ENCODE measurements at regions not wholly inside any gene's neighbourhood (a gene's known extent, or its start where the extent isn't known, plus 50 kb on each side); places are given as distances from the start of the nearest gene placed in this dataset.
"Not testable (repeated sequence)": the region's sequence is repeated elsewhere in the genome, so short reads cannot be mapped to it uniquely, and the experiment has no call there.

DNA sequence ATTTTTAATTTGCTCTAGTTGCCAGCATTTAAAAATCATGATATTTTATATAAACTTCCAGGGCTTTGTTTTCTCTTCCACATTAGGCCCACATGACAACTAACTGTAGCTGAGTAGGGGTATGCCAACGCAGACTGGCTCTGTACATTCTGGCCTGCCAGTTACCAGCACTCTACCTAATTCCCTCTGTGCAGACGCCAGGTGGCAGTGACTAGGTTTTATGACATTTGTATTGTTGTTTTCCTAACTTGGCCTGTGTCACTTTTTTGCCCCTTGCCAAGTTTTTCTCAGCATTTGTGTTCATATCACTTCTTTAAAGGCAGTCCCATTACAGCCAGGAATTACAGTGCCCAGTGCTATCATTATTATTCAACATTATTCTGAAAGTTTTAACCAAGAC, 347.5 kb downstream of the NKX6-1 start:
- no peak for DNase-seq (ENCODE audit: low read depth in 4 of 4, low spot score in 2 of 4)

DNA sequence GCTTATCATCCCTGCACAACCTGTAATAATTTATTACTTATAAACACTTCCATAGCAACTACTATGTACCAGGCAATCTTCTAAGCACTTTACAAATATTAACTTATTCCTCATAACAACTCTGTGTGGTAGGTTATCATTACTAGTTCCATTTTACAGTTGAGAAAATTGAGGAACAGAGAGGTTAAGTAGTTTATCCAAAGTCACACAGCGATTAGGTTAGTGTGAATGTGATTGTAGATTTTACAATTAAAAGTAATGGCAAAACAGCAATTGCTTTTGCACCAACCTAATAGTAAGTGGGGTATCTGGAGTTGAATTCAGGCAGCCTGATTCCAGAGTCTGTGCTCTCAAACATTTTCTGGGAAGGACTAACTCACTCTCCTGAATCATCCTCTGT, 348.9 kb downstream of the NKX6-1 start:
- DNase-seq (ENCODE audit: low read depth in 4 of 4, low spot score in 2 of 4), result no peak

GRCh38 chr4:84147831-84148230, 351.3 kb downstream of the NKX6-1 start:
- DNase-seq (ENCODE audit: low read depth in 4 of 4, low spot score in 2 of 4), result no peak

DNA sequence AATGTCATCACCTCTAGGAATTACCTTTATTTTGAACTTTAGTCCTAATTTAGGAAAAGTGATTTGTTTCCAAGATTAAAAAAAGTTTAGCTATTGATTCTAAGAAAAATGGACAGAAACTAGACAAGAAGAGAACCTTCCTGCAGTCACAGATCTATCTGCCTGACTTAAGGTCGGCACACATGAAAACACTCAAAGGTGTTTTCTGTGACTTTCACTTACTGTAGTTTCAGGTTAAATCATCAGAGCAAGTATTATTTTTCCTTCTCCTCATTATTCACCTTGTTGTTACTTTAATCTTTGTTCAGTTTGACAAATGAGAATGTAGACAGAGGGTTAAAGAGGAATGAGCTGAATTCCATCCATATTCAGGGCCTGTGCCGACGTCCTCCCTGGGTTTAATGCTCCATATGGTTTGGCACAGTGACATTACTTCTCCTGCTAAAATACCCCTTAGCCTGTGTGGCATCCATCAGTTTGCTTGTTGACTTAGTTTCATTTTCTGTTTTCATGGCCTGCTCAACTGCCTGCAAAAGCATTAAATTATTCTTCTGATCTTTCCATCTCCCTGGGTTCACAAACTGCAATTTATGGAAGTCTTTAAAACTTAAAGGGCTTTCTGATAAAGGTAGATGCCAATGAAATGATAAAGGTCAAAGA, 352.7 kb downstream of the NKX6-1 start:
- DNase-seq (ENCODE audit: low read depth in 4 of 4, low spot score in 2 of 4), result no peak

GRCh38 chr4:84145176-84145575, 353.9 kb downstream of the NKX6-1 start:
- DNase-seq (ENCODE audit: low read depth in 4 of 4, low spot score in 2 of 4), result no peak

DNA sequence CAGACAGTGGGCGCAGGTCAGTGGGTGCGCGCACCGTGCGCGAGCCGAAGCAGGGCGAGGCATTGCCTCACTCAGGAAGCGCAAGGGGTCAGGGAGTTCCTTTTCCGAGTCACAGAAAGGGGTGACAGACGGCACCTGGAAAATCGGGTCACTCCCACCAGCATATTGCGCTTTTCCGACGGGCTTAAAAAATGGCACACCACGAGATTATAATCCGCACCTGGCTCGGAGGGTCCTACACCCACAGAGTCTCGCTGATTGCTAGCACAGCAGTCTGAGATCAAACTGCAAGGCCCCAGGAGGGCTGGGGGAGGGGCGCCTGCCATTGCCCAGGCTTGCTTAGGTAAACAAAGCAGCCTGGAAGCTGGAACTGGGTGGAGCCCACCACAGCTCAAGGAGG, 372.2 kb downstream of the NKX6-1 start:
- DNase-seq (ENCODE audit: low read depth in 4 of 4, low spot score in 2 of 4), result not testable (repeated sequence)

GRCh38 chr4:84126061-84126787, 372.9 kb downstream of the NKX6-1 start:
- DNase-seq (ENCODE audit: low read depth in 4 of 4, low spot score in 2 of 4), result no peak

DNA sequence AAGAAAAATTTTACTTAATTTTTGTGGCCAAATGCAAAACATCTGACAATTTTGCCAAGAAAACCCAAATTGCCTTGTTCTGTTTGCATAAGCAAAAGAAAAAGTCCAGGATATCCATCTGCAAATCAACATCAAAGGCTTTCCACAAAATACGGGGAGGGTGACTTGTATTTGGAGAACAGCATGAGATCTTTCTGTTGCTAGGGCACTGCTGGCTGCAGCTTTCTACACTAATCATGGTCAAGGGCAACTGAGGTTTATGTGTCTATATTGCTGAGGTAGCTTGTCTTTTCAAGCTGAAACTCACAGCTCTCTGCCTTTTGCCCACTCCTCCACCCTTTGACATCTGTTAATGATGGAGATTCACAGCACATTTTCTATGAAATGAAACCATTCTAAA, 389.1 kb downstream of the NKX6-1 start:
- no peak for DNase-seq (ENCODE audit: low read depth in 4 of 4, low spot score in 2 of 4)

DNA sequence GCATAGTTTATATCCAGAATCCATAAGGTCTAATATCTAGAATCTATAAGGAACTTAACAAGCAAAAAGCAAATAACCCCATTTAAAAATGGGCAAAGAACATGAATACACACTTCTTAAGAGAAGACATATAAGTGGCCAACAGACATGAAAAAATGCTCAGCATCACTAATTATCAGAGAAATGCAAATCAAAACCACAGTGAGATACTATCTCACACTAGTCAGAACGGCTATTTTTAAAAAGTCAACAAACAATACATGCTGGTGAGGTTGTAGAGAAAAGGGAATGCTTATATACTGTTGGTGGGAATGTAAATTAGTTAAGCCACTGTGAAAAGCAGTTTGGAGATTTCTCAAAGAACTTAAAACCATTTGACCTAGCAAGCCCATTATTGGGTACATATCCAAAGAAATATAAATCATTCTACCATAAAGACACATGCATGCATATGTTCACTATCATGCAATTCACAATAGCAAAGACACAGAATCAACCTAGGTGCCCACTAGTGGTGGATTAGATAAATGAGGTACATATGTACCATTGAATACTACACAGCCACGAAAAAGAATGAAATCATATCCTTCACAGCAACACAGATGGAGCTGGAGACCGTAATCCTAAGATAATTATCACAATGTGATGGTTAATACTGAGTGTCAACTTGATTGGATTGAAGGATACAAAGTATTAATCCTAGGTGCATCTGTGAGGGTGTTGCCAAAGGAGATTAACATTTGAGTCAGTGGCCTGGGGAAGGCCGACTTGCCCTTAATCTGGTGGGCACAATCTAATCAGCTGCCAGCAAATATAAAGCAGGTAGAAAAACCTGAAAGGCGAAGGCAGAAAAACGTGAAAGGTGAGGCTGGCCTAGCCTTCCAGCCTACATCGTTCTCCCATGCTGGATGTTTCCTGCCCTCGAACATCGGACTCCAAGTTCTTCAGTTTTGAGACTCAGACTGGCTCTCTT, 397.2 kb downstream of the NKX6-1 start:
- DNase-seq (ENCODE audit: low read depth in 4 of 4, low spot score in 2 of 4), result not testable (repeated sequence)

GRCh38 chr4:84100071-84100470, 399.0 kb downstream of the NKX6-1 start:
- DNase-seq (ENCODE audit: low read depth in 4 of 4, low spot score in 2 of 4), result no peak

DNA sequence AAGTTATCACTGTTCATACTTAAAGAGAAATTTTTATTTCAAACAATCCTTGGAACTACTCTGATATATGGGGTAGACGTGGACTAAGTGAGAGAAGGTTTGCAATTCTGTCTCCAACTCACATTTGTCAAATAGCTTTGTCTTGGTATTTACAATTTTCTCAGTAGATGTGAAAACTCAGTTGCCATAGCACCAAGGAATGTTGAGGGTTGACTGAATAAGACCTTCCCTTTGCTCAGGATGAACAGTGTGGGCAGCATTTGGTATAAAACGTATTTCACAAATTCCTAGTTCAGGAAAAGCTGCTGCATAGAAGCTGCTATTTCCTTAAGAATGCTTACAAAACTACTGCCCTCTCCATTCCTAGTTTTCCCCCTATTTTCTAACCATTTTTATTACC, 399.5 kb downstream of the NKX6-1 start:
- no peak for DNase-seq (ENCODE audit: low read depth in 4 of 4, low spot score in 2 of 4)

- DNase-seq (ENCODE audit: low read depth in 4 of 4, low spot score in 2 of 4), result no peak
Measured at GRCh38 chr4:84091266-84091665, 407.8 kb downstream of the NKX6-1 start.

- no peak for DNase-seq (ENCODE audit: low read depth in 4 of 4, low spot score in 2 of 4)
Measured at GRCh38 chr4:84089652-84090437, 409.2 kb downstream of the NKX6-1 start.

- DNase-seq (ENCODE audit: low read depth in 4 of 4, low spot score in 2 of 4), result no peak
Measured at GRCh38 chr4:84085986-84086385, 413.1 kb downstream of the NKX6-1 start.

DNA sequence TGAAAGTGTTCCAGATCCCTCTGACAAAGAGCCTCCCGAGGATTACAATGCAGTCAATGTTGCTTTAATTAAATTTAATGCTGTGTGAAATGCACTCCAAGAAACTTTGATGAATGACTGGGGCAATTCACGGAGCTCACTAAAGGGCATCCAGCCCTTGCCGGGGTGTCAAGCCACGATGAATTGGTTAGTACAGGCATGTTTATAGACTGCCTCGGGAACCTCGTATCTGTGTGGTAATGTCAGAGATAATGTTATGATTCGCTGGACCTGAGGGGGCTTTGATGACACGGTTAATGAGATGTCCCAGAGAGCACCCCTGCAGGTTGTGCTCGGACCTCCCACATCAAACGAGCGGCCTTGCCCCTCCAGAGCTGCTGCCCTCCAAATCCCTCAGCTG, 428.8 kb downstream of the NKX6-1 start:
- DNase-seq (ENCODE audit: low read depth in 4 of 4, low spot score in 2 of 4), result peak in 1 of 4 donors; percentile 51

- DNase-seq (ENCODE audit: low read depth in 4 of 4, low spot score in 2 of 4), result no peak
Measured at GRCh38 chr4:84063619-84064018, 435.5 kb downstream of the NKX6-1 start.

DNA sequence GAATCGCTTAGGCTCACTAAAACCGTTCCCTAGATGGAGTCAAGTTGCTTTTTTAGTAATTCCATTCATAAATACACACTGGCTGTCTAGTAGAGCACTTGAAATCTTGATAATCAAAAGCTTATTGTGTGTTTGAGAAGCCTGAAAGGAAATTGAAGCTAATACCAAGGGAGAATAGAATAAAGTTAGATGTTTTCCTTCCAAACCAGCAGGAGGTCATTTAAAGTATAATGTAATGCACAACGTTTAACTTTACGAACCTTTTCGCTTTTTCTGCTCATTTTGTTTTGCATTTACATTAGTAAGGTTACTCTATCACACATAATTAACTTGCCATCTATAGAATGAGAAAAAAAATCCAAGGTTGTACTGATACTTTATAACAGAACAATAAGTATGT, 440.9 kb downstream of the NKX6-1 start:
- no peak for DNase-seq (ENCODE audit: low read depth in 4 of 4, low spot score in 2 of 4)

DNA sequence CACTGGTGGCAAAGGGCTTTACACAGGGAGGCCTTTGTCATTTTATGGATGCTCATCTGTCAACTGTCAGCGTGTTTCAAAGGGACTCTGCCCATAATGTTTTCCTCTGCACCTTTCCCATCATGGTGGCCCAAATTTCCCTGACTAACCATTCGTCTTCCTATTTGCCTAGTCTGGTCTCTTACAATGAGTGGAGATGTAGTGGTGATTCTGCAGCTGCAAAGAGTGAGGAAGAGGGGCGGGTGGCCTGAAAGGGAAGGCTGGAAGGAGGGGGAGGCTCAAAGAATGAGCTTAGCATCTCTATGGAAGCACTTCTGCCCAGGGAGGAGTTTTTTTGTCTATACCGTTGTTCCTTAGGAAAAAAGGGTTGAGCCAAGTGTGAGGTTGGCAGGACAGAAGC, 447.5 kb downstream of the NKX6-1 start:
- no peak for DNase-seq (ENCODE audit: low read depth in 4 of 4, low spot score in 2 of 4)

GRCh38 chr4:84051089-84051488, 448.0 kb downstream of the NKX6-1 start:
- no peak for DNase-seq (ENCODE audit: low read depth in 4 of 4, low spot score in 2 of 4)

DNA sequence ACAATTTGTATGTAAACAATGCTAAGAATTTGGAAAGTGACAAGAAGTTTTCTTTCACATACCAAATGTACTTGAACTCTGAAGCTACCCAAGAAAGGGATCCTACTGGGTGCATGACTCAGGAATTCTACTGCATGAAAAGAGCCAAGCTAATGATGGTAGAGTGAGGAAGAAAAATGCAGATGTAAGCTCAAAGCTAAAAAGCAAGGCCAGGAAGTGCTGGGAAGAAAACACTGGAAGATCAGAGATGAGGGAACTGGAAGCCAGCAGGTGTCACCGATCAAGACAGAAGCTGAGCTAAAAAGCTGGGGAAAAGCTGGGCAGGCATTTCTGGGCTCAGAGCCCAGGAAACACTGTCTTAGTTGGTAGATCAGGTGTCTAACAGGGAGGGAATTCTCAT, 449.1 kb downstream of the NKX6-1 start:
- DNase-seq (ENCODE audit: low read depth in 4 of 4, low spot score in 2 of 4), result peak in 1 of 4 donors; percentile 9
